Stimulated activated CD8-positive, alpha-beta memory T cell treated with anti-CD3 and anti-CD28 coated beads, Interleukin-7, amount 100 ng/mL, for 4 hours (primary cell): ENCODE measurements at regions not wholly inside any gene's neighbourhood (a gene's known extent, or its start where the extent isn't known, plus 50 kb on each side); places are given as distances from the start of the nearest gene placed in this dataset.
"Not testable (repeated sequence)": the region's sequence is repeated elsewhere in the genome, so short reads cannot be mapped to it uniquely, and the experiment has no call there.

Experiments
- DNase-seq, 2 donors: peaks; one replicate each; pipeline ENCODE4 v3.0.0-alpha.2; 2020; ENCODE audit warnings: low read depth in 2 of 2

- DNase-seq, result no peak
Observed at GRCh38 chr5:164277720-164278119, 772.3 kb downstream of the MAT2B start.

- DNase-seq, result no peak
Observed at GRCh38 chr5:164289526-164289925, 784.1 kb downstream of the MAT2B start.

GRCh38 chr5:164296603-164297080 lies 791.2 kb downstream of the MAT2B start:
- DNase-seq, result no peak

- DNase-seq, result no peak
Observed at GRCh38 chr5:164298165-164298564, 792.7 kb downstream of the MAT2B start.

GRCh38 chr5:164300295-164300694 lies 794.9 kb downstream of the MAT2B start:
- no peak for DNase-seq

GRCh38 chr5:164301136-164301535 lies 795.7 kb downstream of the MAT2B start:
- DNase-seq, result no peak

GRCh38 chr5:164301708-164302107 lies 796.3 kb downstream of the MAT2B start:
- no peak for DNase-seq

- DNase-seq, result no peak
Observed at GRCh38 chr5:164302533-164303235, 797.3 kb downstream of the MAT2B start.

- DNase-seq, result no peak
Observed at GRCh38 chr5:164303646-164304215, 798.3 kb downstream of the MAT2B start.

- no peak for DNase-seq
Observed at GRCh38 chr5:164306662-164307061, 801.2 kb downstream of the MAT2B start.

GRCh38 chr5:164312801-164313200 lies 807.4 kb downstream of the MAT2B start:
- DNase-seq, result no peak

GRCh38 chr5:164317676-164318075 lies 812.3 kb downstream of the MAT2B start:
- DNase-seq, result no peak

GRCh38 chr5:164319161-164319560 lies 813.7 kb downstream of the MAT2B start:
- DNase-seq, result no peak

GRCh38 chr5:164324239-164324638 lies 818.8 kb downstream of the MAT2B start:
- no peak for DNase-seq

- no peak for DNase-seq
Observed at GRCh38 chr5:164326219-164326618, 820.8 kb downstream of the MAT2B start.

- not testable (repeated sequence) for DNase-seq
Observed at GRCh38 chr5:164327166-164327565, 821.7 kb downstream of the MAT2B start.

- DNase-seq, result no peak
Observed at GRCh38 chr5:164332349-164333196, 827.2 kb downstream of the MAT2B start.

- DNase-seq, result no peak
Observed at GRCh38 chr5:164335837-164336236, 830.4 kb downstream of the MAT2B start.

GRCh38 chr5:164336276-164336675 lies 830.9 kb downstream of the MAT2B start:
- no peak for DNase-seq

- no peak for DNase-seq
Observed at GRCh38 chr5:164336906-164337305, 831.5 kb downstream of the MAT2B start.

- no peak for DNase-seq
Observed at GRCh38 chr5:164341056-164341619, 835.7 kb downstream of the MAT2B start.

- no peak for DNase-seq
Observed at GRCh38 chr5:164345173-164345849, 839.9 kb downstream of the MAT2B start.
